ENCODE measurements at regions not wholly inside any gene's neighbourhood (a gene's known extent, or its start where the extent isn't known, plus 50 kb on each side); places are given as distances from the start of the nearest gene placed in this dataset.

- H3K4me1 ChIP-seq, result no peaks in the 10 kb centered on the region
- H3K4me3 ChIP-seq, result no peak overlapping the region
- no peak for DNase-seq
- H3K9me3 ChIP-seq, result no peaks in the 10 kb centered on the region
- TF ChIP-seq, protein P1, sequence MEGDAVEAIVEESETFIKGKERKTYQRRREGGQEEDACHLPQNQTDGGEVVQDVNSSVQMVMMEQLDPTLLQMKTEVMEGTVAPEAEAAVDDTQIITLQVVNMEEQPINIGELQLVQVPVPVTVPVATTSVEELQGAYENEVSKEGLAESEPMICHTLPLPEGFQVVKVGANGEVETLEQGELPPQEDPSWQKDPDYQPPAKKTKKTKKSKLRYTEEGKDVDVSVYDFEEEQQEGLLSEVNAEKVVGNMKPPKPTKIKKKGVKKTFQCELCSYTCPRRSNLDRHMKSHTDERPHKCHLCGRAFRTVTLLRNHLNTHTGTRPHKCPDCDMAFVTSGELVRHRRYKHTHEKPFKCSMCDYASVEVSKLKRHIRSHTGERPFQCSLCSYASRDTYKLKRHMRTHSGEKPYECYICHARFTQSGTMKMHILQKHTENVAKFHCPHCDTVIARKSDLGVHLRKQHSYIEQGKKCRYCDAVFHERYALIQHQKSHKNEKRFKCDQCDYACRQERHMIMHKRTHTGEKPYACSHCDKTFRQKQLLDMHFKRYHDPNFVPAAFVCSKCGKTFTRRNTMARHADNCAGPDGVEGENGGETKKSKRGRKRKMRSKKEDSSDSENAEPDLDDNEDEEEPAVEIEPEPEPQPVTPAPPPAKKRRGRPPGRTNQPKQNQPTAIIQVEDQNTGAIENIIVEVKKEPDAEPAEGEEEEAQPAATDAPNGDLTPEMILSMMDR (IDR thresholded peaks at IDR 0.05 in 4 of 5, conservative IDR thresholded peaks at IDR 0.05 in 1 of 5), result no peak
- H3K27ac ChIP-seq, result no peak overlapping the region
- no peaks in the 10 kb centered on the region for H3K36me3 ChIP-seq
- no peak for ATAC-seq
- in situ Hi-C loops (cut with MboI; ENCODE audit: low sequenced_read_pairs in 4 of 4) (no loop called here), intact Hi-C loops (cut with DNase I; ENCODE audit: low total_unique reads) (no loop called here)
- H3K27me3 ChIP-seq, result no peaks in the 10 kb centered on the region
Measured at GRCh38 chr19:29415507-29415906, 110.3 kb upstream of the VSTM2B start.

DNA sequence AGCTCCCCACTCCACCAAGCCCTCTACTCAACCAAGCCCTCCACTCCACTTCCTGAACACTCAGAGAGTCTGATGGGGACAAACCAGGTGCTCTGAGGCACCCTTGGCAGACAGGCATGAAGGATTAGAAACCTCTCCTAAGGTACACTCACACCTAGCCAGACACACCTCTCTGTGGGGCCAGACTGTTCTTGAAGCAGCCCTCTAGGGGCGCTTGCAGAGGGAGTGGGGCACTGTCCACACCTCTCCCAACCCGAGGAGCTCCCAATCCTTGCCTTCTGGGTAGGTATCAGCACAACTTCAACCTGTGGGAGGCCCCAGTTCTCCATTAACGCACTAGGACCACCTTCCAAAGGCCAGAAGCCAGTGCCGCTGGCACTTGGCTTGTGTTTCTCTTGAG lies 108.7 kb upstream of the VSTM2B start:
- intact Hi-C loops (cut with DNase I; ENCODE audit: low total_unique reads), result no loop called here
- Histone ChIP-seq H3K36me3 (no peaks in the 10 kb centered on the region), H3K4me1 (no peaks in the 10 kb centered on the region), H3K27ac (no peak overlapping the region), H3K4me3 (no peak overlapping the region), H3K27me3 (no peaks in the 10 kb centered on the region), H3K9me3 (no peaks in the 10 kb centered on the region)
- in situ Hi-C loops (cut with MboI; ENCODE audit: low sequenced_read_pairs in 4 of 4), result no loop called here
- TF ChIP-seq, protein P1 (IDR thresholded peaks at IDR 0.05 in 4 of 5, conservative IDR thresholded peaks at IDR 0.05 in 1 of 5), result no peak
- TF ChIP-seq POLR2A (IDR thresholded peaks at IDR 0.05), result no peak
- no peak for DNase-seq
- no peak for ATAC-seq

DNA sequence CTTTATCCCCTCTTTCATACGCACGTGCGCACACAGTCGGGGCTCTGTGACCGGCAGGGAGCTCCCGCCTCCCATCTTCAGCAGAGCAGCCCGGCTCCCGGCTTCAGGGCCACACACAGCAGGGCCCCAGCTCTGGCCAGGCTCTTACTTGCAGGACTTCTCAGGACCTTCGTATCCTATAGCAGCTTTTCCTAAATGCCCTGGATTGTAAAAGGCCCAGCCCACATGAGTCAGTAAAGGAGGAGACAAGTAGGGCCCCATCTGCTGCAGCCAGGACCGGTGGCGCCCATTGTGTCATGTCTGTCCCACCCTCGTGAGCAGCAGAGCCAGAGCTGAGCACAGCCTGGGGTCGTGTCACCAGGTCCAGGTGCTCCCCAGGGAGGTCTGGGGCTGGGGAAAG lies 107.6 kb upstream of the VSTM2B start:
- no peaks in the 10 kb centered on the region for H3K9me3 ChIP-seq
- DNase-seq (no peak), ATAC-seq (no peak)
- H3K36me3 ChIP-seq, result no peaks in the 10 kb centered on the region
- H3K27me3 ChIP-seq, result no peaks in the 10 kb centered on the region
- in situ Hi-C loops (cut with MboI; ENCODE audit: low sequenced_read_pairs in 4 of 4) (no loop called here), intact Hi-C loops (cut with DNase I; ENCODE audit: low total_unique reads) (no loop called here)
- H3K4me3 ChIP-seq, result no peak overlapping the region
- H3K4me1 ChIP-seq, result no peaks in the 10 kb centered on the region
- TF ChIP-seq POLR2A (IDR thresholded peaks at IDR 0.05), result no peak
- TF ChIP-seq, protein P1 (IDR thresholded peaks at IDR 0.05 in 4 of 5, conservative IDR thresholded peaks at IDR 0.05 in 1 of 5), result no peak
- no peak overlapping the region for H3K27ac ChIP-seq

- no peak for ATAC-seq
- DNase-seq, result no peak
- intact Hi-C loops (cut with DNase I; ENCODE audit: low total_unique reads), result no loop called here
Measured at GRCh38 chr19:29420065-29420464, 105.7 kb upstream of the VSTM2B start.

More at GRCh38 chr19:29420065-29420464, 105.7 kb upstream of the VSTM2B start:
- Histone ChIP-seq H3K4me3 (no peak overlapping the region), H3K36me3 (no peaks in the 10 kb centered on the region), H3K9me3 (no peaks in the 10 kb centered on the region), H3K27me3 (no peaks in the 10 kb centered on the region), H3K4me1 (no peaks in the 10 kb centered on the region), H3K27ac (no peak overlapping the region)
- TF ChIP-seq POLR2A (IDR thresholded peaks at IDR 0.05), result no peak
- TF ChIP-seq, protein P1 (IDR thresholded peaks at IDR 0.05 in 4 of 5, conservative IDR thresholded peaks at IDR 0.05 in 1 of 5), result no peak
- in situ Hi-C loops (cut with MboI; ENCODE audit: low sequenced_read_pairs in 4 of 4), result no loop called here

All from gastrocnemius medialis (tissue), 4 donors.